Natural killer cell treated with Interleukin-12 subunit alpha and Interleukin-12 subunit beta and Interleukin-15 and Interleukin-18, amount 100 ng/mL, for 72 hours (primary cell): ENCODE measurements at regions not wholly inside any gene's neighbourhood (a gene's known extent, or its start where the extent isn't known, plus 50 kb on each side); places are given as distances from the start of the nearest gene placed in this dataset.

Experiments
- ATAC-seq, 2 donors: fragments of 150-1000 bp; cut with Tn5 transposase in 1 of 2; sonication (Bioruptor Pico), chemical (Tn5 transposase) in 1 of 2; 2 replicates each; pipeline ENCODE4 v1.10.0; 2021
- DNase-seq: peaks from one replicate; pipeline ENCODE4 v3.0.0; 2022; ENCODE audit warnings: low spot score
- H3K27ac Mint-ChIP-seq, 2 donors: 1 replicate in 1 of 2; 2 replicates in 1 of 2; pipeline ENCODE4 v1.8.0; 2022; ENCODE audit warnings: mixed read lengths in 2 of 2, mild to moderate bottlenecking in 1 of 2, moderate library complexity in 1 of 2
- H3K27me3 Mint-ChIP-seq, 2 donors: 1 replicate in 1 of 2; 2 replicates in 1 of 2; pipeline ENCODE4 v1.8.0; 2022; ENCODE audit warnings: mixed read lengths in 2 of 2
- H3K36me3 Mint-ChIP-seq: one replicate; pipeline ENCODE4 v1.8.0; 2022; ENCODE audit warnings: mixed read lengths
- H3K4me1 Mint-ChIP-seq, 2 donors: 1 replicate in 1 of 2; 2 replicates in 1 of 2; pipeline ENCODE4 v1.8.0; 2022; ENCODE audit warnings: low read depth in 2 of 2, mixed read lengths in 2 of 2, mild to moderate bottlenecking in 1 of 2
- H3K4me3 Mint-ChIP-seq: one replicate; pipeline ENCODE4 v1.8.0; 2022; ENCODE audit warnings: mixed read lengths
- H3K9me3 Mint-ChIP-seq: 2 replicates; pipeline ENCODE4 v1.8.0; 2022; ENCODE audit warnings: mixed read lengths

DNA sequence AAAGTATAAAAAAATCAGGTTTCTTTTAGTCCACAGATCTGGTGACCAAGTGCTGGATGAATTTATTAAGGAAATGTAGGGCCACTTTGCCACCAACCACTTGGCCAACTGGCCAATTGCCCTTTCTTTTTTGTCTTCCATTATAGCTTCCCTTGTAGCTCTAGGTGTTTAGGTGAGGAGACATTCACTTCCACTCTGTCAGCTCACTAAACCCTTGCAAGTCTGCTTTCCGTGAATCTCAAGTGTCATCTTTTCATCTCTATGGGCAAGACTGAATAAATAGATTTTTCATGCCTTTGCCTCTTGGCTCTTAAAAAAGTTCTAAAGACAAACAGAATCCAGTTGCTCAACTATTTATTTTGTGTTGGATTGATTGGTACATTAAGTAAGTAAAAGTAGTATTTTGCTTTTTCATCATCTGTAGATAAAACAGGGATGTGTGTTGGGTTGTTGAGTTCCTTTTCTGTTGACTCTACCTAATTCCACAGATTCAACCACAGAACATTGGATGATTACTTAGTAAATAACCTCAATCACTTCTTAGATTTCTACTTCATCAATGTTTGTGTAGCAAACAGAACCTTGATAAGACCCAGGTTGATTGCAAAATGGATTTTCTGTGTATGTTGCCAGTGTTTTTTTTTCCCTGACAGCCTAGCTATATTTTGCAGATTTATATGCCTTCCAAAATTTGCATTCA is 68.1 kb upstream of the GRXCR1 start:
- Mint-ChIP-seq H3K27ac (no peak overlapping the region), H3K27me3 (peaks cover 11 to 15% of the 10 kb centered on the region in 2 donors), H3K4me1 (no peaks in the 10 kb centered on the region), H3K36me3 (no peaks in the 10 kb centered on the region), H3K4me3 (no peak overlapping the region), H3K9me3 (no peaks in the 10 kb centered on the region)
- DNase-seq: no peak
- no peak for ATAC-seq

GRCh38 chr4:42821230-42821629 is 71.3 kb upstream of the GRXCR1 start:
- Mint-ChIP-seq H3K9me3 (no peaks in the 10 kb centered on the region), H3K27me3 (peaks cover 10 to 18% of the 10 kb centered on the region in 2 donors)
- ATAC-seq: no peak

DNA sequence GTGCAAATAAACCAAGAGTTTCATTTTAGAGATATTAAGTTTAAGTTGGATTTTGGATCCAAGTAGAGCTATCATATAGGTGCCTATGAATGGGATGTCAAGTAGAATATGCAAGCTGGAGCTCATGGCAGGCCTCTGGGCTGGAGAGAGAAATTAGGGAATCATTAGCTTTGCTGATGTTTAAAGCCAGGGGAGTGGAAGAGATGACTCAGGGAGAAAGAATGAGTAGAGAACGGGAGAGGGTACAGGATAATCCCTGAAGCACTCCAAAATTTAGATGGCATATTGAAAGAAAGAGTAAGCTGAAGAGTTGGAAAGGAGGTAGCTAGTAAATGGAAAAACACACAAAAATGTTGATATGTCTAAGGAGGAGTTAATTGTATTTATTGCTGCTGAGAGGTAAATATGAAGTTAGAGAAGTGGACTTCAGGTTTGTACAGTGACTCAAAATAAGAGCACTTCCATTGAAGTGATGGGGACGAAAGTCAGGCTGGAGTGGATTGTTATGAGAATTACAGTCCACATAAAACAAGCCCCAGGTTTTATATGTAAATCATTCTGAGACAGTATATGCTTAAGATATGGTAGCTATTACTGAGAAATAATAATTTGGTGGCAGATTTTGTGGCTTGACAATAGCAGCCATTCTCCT is 72.5 kb upstream of the GRXCR1 start:
- Mint-ChIP-seq H3K4me3 (no peak overlapping the region), H3K27ac (no peak overlapping the region), H3K27me3 (peaks cover 10 to 12% of the 10 kb centered on the region in 2 donors), H3K9me3 (no peaks in the 10 kb centered on the region), H3K4me1 (no peaks in the 10 kb centered on the region), H3K36me3 (no peaks in the 10 kb centered on the region)
- no peak for DNase-seq
- no peak for ATAC-seq

More at GRCh38 chr4:42821230-42821629, 71.3 kb upstream of the GRXCR1 start:
- no peaks in the 10 kb centered on the region for H3K36me3 Mint-ChIP-seq
- no peak overlapping the region for H3K27ac Mint-ChIP-seq
- no peak for DNase-seq
- no peaks in the 10 kb centered on the region for H3K4me1 Mint-ChIP-seq
- no peak overlapping the region for H3K4me3 Mint-ChIP-seq

DNA sequence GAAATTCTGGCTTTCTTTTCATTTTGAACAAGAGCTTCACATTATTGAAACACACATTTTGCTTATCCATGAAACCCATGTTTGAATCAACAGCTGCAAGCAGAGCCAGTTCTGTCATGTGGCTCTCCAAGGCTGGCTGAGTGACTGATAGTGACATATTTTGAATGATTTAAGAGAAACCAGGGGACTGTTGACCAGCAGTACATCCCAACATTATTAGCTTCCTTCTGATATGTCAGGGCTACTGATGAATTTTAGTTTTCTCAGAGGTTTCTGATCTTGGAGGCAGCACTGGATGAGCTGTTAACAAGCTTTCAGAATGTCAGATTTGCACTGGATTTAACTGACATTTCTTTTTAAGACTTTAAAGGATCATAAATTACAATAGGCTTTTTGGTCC is 74.6 kb upstream of the GRXCR1 start:
- H3K27me3 Mint-ChIP-seq: peaks cover 10 to 12% of the 10 kb centered on the region in 2 donors
- no peaks in the 10 kb centered on the region for H3K9me3 Mint-ChIP-seq
- H3K27ac Mint-ChIP-seq: no peak overlapping the region
- no peak for DNase-seq
- ATAC-seq: no peak
- no peaks in the 10 kb centered on the region for H3K4me1 Mint-ChIP-seq
- H3K4me3 Mint-ChIP-seq: no peak overlapping the region
- H3K36me3 Mint-ChIP-seq: no peaks in the 10 kb centered on the region

DNA sequence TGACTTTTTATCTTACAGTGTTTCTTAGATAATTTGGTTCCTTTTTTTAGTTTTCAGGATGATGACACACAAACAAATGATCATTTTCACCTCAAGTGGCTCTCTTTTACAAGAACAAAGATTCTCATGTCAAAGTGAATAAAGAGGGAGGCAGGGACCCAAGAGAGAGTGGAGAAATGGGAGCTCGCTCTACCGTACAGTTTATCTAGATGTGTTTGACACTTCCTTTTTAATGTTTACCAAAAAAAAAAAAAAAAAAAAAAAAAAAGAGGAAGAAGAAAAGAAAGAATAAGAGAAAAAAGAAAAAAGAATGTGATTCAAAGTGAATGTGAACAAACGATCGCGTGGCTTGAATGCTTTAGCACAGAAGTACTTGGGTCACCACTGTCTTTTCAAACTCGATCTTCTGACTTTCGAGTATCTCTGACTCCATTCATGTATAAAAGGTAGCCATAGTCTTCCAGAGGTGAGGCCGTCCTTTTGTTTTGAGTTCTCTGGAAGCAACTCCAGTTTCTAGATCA is 75.6 kb upstream of the GRXCR1 start:
- Mint-ChIP-seq H3K27ac (no peak overlapping the region), H3K36me3 (no peaks in the 10 kb centered on the region), H3K9me3 (no peaks in the 10 kb centered on the region), H3K4me3 (no peak overlapping the region), H3K4me1 (no peaks in the 10 kb centered on the region), H3K27me3 (peaks cover 10 to 12% of the 10 kb centered on the region in 2 donors)
- ATAC-seq: no peak
- DNase-seq: no peak

- DNase-seq (no peak), ATAC-seq (no peak)
- Mint-ChIP-seq H3K4me1 (no peaks in the 10 kb centered on the region), H3K27me3 (peaks cover 12 to 15% of the 10 kb centered on the region in 2 donors), H3K9me3 (no peaks in the 10 kb centered on the region), H3K36me3 (no peaks in the 10 kb centered on the region), H3K27ac (no peak overlapping the region), H3K4me3 (no peak overlapping the region)
Observed at GRCh38 chr4:42816189-42816879, 76.2 kb upstream of the GRXCR1 start.

DNA sequence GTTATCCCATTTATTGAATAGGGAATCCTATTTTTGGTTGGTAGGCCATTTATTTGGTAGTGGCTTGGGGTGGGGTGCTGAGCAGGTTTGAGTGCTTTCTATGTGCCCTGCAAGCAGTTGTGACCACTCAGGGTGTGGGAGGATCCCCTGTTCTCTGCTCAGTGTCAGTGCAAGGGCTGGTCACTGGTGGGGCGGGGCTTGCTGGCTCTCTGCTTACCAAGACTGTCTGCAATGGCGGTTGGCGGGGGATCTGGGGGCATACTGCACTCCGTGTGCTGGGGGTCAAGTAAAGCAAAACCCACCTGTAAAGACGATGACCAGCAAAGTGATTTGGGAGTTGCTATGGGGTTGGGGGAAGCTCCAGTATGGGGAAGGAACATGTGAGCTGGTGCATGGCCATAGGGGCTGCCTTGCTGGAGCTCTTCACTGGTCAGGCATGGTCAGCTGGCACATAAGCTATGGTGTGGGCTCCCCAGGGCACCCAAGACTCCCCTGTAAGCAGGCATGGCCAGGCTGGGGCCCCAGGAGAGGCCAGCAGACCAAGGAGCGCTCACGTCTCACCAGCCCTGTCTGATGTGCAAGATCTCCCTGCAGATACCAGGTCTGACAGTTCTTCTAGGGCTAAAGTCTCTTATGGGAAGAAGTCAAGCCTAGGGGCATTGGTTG is 83.0 kb upstream of the GRXCR1 start:
- H3K9me3 Mint-ChIP-seq: no peaks in the 10 kb centered on the region
- H3K27ac Mint-ChIP-seq: no peak overlapping the region
- no peak overlapping the region for H3K4me3 Mint-ChIP-seq
- no peaks in the 10 kb centered on the region for H3K4me1 Mint-ChIP-seq
- DNase-seq (no peak), ATAC-seq (peak; percentile 20 to 56)
- no peaks in the 10 kb centered on the region for H3K36me3 Mint-ChIP-seq
- H3K27me3 Mint-ChIP-seq: peaks cover 19 to 33% of the 10 kb centered on the region in 2 donors

GRCh38 chr4:42806303-42806835 is 86.1 kb upstream of the GRXCR1 start:
- Mint-ChIP-seq H3K4me1 (no peaks in the 10 kb centered on the region), H3K4me3 (no peak overlapping the region)
- no peak for DNase-seq

GRCh38 chr4:42789041-42789567 is 103.4 kb upstream of the GRXCR1 start:
- Mint-ChIP-seq H3K27ac (peak overlapping the region in 1 of 2 donors; percentile 30), H3K9me3 (no peaks in the 10 kb centered on the region), H3K4me3 (peak overlapping the region; percentile 25), H3K27me3 (peaks cover 0 to 8% of the 10 kb centered on the region in 2 donors), H3K36me3 (no peaks in the 10 kb centered on the region), H3K4me1 (peaks cover 11 to 16% of the 10 kb centered on the region in 2 donors)
- ATAC-seq (peak; percentile 79 to 86), DNase-seq (no peak)

More at GRCh38 chr4:42806303-42806835, 86.1 kb upstream of the GRXCR1 start:
- peaks cover 19% of the 10 kb centered on the region for H3K36me3 Mint-ChIP-seq
- H3K9me3 Mint-ChIP-seq: peaks cover 3% of the 10 kb centered on the region
- no peak overlapping the region for H3K27ac Mint-ChIP-seq
- no peak for ATAC-seq
- H3K27me3 Mint-ChIP-seq: peaks cover 19 to 35% of the 10 kb centered on the region in 2 donors

- H3K27ac Mint-ChIP-seq: no peak overlapping the region
- DNase-seq (no peak), ATAC-seq (peak in 1 of 2 donors; percentile 52)
- peaks cover 0 to 14% of the 10 kb centered on the region in 2 donors for H3K27me3 Mint-ChIP-seq
- H3K4me3 Mint-ChIP-seq: no peak overlapping the region
- no peaks in the 10 kb centered on the region for H3K9me3 Mint-ChIP-seq
- peaks cover 11 to 16% of the 10 kb centered on the region in 2 donors for H3K4me1 Mint-ChIP-seq
- no peaks in the 10 kb centered on the region for H3K36me3 Mint-ChIP-seq
Observed at GRCh38 chr4:42787079-42787463, 105.4 kb upstream of the GRXCR1 start.

DNA sequence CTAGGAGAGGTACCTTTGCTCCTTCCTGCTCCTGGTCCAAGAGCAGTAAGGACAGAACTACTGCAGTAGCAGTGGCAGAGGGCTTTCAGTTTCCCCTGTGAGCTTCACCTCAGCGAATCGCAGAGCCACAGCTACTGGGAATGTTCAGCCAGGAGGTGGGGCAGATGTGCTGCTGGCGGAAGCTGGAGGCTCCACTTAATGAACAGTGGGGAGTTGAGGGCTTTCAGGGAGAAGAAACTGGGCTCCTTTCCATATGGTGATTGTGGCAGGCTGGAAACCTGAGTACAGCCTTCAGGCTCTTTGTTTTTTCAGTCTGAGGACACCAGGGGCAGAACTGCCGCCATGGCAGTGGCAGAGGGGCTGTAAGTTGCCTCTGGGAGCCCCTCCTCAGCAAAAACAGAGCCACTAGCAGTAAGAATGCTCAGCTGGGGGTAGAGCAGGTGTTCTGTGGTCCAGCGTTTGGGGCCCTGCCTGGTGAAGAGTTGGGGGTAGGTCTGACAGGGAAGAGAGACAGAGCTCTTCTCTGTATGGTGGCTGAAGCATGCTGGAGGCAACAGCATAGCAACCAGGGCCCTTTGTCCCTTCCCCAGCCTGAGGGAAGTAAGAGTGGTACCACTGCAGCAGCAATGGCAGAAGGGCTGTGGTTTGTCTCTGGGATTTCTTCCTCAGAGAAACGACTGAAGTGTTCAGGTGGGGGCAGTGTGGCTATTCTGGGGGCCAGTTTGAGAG is 106.0 kb upstream of the GRXCR1 start:
- H3K27ac Mint-ChIP-seq: no peak overlapping the region
- H3K4me1 Mint-ChIP-seq: peaks cover 11 to 16% of the 10 kb centered on the region in 2 donors
- H3K36me3 Mint-ChIP-seq: no peaks in the 10 kb centered on the region

DNA sequence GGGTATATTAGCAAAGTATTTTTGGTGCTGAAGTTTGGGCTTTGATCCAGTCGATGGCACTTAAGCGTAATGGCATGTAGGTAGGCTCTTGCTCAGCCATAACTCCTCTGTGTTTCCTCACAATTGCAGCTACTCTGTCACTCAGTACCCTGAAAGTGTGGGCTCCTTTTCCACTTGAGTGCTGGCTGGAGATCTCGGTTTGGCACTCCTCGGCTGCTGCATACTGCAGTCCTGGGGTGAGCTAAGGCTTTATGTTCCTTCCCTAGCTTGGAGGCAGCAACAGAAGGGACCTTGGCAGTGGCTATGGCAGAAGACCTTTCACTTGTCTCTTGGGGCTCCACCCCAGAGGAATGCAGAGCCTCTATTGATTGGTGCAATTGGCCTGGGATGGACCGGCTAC is 106.7 kb upstream of the GRXCR1 start:
- Mint-ChIP-seq H3K9me3 (no peaks in the 10 kb centered on the region), H3K4me1 (peaks cover 11 to 16% of the 10 kb centered on the region in 2 donors), H3K4me3 (no peak overlapping the region)

More for the DNA sequence above, 106.0 kb upstream of the GRXCR1 start:
- ATAC-seq: peak in 1 of 2 donors; percentile 50
- DNase-seq: no peak
- H3K27me3 Mint-ChIP-seq: peaks cover 0 to 11% of the 10 kb centered on the region in 2 donors
- no peaks in the 10 kb centered on the region for H3K9me3 Mint-ChIP-seq
- no peak overlapping the region for H3K4me3 Mint-ChIP-seq

More for the DNA sequence above, 106.7 kb upstream of the GRXCR1 start:
- ATAC-seq: no peak
- H3K27ac Mint-ChIP-seq: no peak overlapping the region
- H3K36me3 Mint-ChIP-seq: no peaks in the 10 kb centered on the region
- DNase-seq: no peak
- H3K27me3 Mint-ChIP-seq: peaks cover 0 to 11% of the 10 kb centered on the region in 2 donors
